Gastroesophageal sphincter (tissue), 3 donors: ENCODE measurements at regions not wholly inside any gene's neighbourhood (a gene's known extent, or its start where the extent isn't known, plus 50 kb on each side); places are given as distances from the start of the nearest gene placed in this dataset.

Experiments used
- CTCF ChIP-seq, 4 experiments: fragments of 200-600 bp in 2 of 4; fragments of 450-650 bp in 2 of 4; sonication (generic) in 1 of 4; IDR thresholded peaks; one replicate each; pipeline ENCODE4 v1.5.1; 2017 to 2019; ENCODE audit warnings: antibody characterized with exemption in 4 of 4, mild to moderate bottlenecking in 2 of 4, moderate library complexity in 2 of 4
- POLR2A ChIP-seq, 2 donors: fragments of 450-650 bp; IDR thresholded peaks; one replicate each; pipeline ENCODE4 v1.6.1; 2017; ENCODE audit warnings: antibody characterized with exemption in 2 of 2, mild to moderate bottlenecking in 2 of 2, moderate library complexity in 1 of 2
- POLR2AphosphoS5 ChIP-seq: sonication (generic); formaldehyde crosslinking; IDR thresholded peaks from one replicate; pipeline ENCODE4 v1.6.1; 2017; ENCODE audit warnings: antibody characterized with exemption

DNA sequence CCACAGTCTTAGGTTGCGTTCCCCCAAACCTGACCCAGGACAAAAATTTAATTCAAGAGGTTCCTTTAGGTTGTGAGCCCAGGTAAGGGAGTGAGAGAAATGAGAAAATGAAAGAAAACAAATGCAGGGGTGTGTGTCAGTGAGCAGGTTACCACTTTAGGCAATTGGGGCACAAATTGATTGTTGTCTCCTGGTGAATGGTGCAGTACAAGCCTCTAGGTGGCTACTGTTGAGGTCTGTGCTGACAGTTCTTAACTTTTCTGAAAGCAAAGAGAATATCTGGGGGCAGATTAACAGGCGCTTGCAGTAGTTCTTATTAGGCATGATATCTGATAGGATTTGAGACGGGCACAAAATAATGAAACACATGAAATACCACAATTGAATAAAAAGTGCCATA, 894.6 kb downstream of the FAM181B start:
- TF ChIP-seq POLR2AphosphoS5 (no peak), POLR2A (IDR thresholded peaks at IDR 0.05) (no peak), CTCF (IDR thresholded peaks at IDR 0.05) (no peak)
